ENCODE measurements at regions not wholly inside any gene's neighbourhood (a gene's known extent, or its start where the extent isn't known, plus 50 kb on each side); places are given as distances from the start of the nearest gene placed in this dataset.

GRCh38 chr9:7947577-7947976 is 148.0 kb upstream of the DMAC1 start:
- TF ChIP-seq EZH2 (IDR thresholded peaks at IDR 0.05; ENCODE audit: insufficient read depth, poor library complexity, severe bottlenecking) (no peak), EZH2phosphoT487 (IDR thresholded peaks at IDR 0.05; ENCODE audit: insufficient read depth, low read depth) (no peak)
